ACC112 (cell line): ENCODE measurements at regions not wholly inside any gene's neighbourhood (a gene's known extent, or its start where the extent isn't known, plus 50 kb on each side); places are given as distances from the start of the nearest gene placed in this dataset.

ENCODE experiments used
- H2AFZ ChIP-seq: fragments of 200-600 bp; sonication (generic); one replicate; pipeline ENCODE4 v1.6.0; 2017; ENCODE audit warnings: antibody characterized with exemption, low read length; ENCODE audit not compliant: unreplicated experiment
- H3K27ac ChIP-seq: fragments of 200-600 bp; sonication (generic); 2 replicates; pipeline ENCODE4 v1.5.1; 2014; ENCODE audit warnings: low read depth, mild to moderate bottlenecking, antibody characterized with exemption, low read length, moderate library complexity
- H3K27me3 ChIP-seq: fragments of 200-600 bp; sonication (generic); 2 replicates; pipeline ENCODE4 v1.6.1; 2014; ENCODE audit warnings: mild to moderate bottlenecking, antibody characterized with exemption, low read length, moderate library complexity, mixed read lengths; ENCODE audit not compliant: insufficient read depth
- H3K36me3 ChIP-seq: fragments of 200-600 bp; sonication (generic); 2 replicates; pipeline ENCODE4 v1.6.1; 2016; ENCODE audit warnings: mild to moderate bottlenecking, antibody characterized with exemption, low read length, moderate library complexity, mixed read lengths; ENCODE audit not compliant: insufficient read depth
- H3K4me1 ChIP-seq: fragments of 200-600 bp; sonication (generic); one replicate; pipeline ENCODE4 v1.6.1; 2016; ENCODE audit warnings: low read length, mixed read lengths; ENCODE audit not compliant: insufficient read depth, unreplicated experiment, control insufficient read depth
- H3K4me3 ChIP-seq: fragments of 200-600 bp; sonication (generic); 2 replicates; pipeline ENCODE4 v1.5.1; 2014; ENCODE audit warnings: mild to moderate bottlenecking, low read depth, low read length
- H3K79me2 ChIP-seq: fragments of 200-600 bp; sonication (generic); one replicate; pipeline ENCODE4 v1.6.0; 2016; ENCODE audit warnings: low read length; ENCODE audit not compliant: control insufficient read depth, unreplicated experiment, insufficient read depth

DNA sequence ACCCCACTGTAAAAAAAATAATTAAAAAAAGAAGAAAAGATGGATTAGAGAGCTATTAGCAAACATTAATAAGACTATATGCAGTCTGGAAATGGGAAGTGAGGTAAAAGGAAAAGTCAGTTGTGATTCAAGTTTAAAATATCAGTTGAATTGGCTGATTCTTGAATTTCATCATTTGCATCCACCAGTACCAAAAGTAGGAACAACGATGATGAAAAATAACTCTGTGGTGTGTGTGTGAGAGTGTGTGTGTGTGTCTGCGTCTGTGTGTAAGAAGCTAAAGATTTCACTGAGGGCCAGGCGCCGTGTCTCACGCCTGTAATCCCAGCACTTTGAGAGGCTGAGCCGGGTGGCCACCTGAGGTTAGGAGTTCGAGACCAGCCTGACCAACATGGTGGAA is 56.0 kb upstream of the SLC4A7 start:
- H3K4me1 ChIP-seq = peaks cover 43% of the 10 kb centered on the region
- peak overlapping the region; percentile 57 for H2AFZ ChIP-seq
- H3K27me3 ChIP-seq = no peaks in the 10 kb centered on the region
- H3K36me3 ChIP-seq = no peaks in the 10 kb centered on the region
- H3K4me3 ChIP-seq = no peak overlapping the region
- H3K79me2 ChIP-seq = no peaks in the 10 kb centered on the region
- H3K27ac ChIP-seq = no peak overlapping the region

DNA sequence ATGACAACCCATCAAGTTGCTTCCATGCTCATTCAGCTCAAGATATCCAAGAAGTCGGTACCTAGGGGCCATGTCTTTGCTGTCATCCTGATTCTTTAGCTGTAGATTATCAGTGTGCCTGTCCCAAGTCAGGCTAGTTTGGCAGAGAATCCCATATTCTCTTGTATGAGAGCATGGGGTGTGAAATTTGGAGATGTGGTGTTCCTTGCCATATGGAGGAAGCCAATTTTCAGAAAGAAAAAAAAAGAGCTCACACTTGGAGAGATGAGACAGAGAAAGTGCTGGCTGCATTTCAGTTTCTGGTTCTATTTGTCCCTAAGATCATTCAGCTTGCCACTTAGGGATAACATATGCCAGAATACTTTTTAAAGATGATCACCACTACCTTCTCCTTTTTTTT is 52.3 kb upstream of the SLC4A7 start:
- Histone ChIP-seq H3K36me3 (no peaks in the 10 kb centered on the region), H2AFZ (no peak overlapping the region), H3K27me3 (no peaks in the 10 kb centered on the region), H3K27ac (peak overlapping the region; percentile 92), H3K4me3 (no peak overlapping the region), H3K4me1 (peaks cover 40% of the 10 kb centered on the region), H3K79me2 (no peaks in the 10 kb centered on the region)

DNA sequence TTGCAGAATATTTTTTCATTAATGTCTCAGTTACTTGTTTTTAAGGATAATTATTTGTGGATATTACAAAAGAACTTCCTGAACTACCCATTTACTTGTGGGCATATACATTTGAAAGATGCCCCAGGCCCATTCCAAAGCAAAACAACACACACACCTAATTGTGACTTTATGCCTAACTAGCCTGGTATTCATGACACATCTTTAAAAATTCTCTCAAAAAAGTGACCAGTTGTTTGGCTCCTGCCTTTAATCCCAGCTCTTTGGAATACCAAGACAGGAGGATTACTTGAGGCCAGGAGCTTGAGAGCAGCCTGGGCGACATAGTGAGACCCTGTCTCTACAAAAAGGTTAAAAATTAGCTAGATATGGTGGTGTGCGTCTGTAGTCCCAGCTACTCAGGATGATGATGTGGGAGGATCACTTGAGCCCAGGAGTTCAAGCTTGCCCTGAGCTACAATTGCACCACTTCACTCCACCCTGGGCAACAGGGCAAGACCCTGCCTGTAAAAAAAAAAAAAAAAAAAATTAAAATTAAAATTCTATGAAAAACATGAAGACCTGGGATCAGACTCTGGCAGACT is 51.7 kb upstream of the SLC4A7 start:
- peaks cover 40% of the 10 kb centered on the region for H3K4me1 ChIP-seq

DNA sequence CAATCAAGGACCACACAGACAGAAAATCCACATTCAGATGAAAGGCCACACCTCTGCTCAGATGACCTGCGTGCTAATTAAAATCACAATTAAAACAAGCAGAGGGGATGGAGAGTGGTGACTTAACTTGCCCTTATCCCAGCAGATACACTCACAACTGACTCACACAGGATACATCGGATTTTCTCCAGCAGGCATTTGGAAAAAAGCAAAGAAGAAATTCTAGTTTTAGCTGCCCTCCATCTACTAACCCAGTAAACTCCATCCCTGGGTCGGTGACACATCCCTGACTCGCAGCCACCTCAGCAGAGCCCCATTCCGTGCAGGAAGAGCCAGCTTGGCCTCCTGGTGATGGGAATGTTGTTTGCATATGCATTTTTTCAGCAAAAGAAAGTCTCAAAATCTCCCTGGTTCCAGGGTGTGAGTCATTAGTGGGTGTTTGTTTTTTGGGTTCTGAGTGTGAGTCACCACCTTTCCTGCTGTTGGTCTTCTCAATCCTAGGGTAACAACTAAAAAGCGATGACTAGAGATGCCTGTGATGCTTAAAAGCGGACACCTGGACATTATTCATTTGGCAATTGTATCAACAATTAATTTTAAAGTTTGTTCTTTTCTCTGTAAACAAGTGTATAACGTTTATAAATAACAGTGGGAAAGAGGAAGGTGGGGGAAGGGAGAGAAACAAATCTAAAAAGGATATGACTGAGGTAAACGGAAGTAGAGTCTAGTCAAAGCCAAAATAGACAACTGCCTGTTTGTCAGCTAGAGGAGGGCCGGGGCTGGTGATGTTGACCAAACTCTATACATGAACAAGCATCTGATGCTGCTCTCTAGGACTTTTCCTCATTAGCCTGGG is 49.8 kb upstream of the SLC4A7 start:
- Histone ChIP-seq H3K27me3 (no peaks in the 10 kb centered on the region), H3K4me1 (peaks cover 40% of the 10 kb centered on the region), H3K27ac (peak overlapping the region; percentile 92), H3K4me3 (peak overlapping the region; percentile 3; the same call in 1 of the 2 replicates), H3K79me2 (no peaks in the 10 kb centered on the region), H3K36me3 (no peaks in the 10 kb centered on the region), H2AFZ (peak overlapping the region; percentile 79)

More for the DNA sequence above, 51.7 kb upstream of the SLC4A7 start:
- Histone ChIP-seq H3K36me3 (no peaks in the 10 kb centered on the region), H2AFZ (peak overlapping the region; percentile 77), H3K4me3 (no peak overlapping the region), H3K27me3 (no peaks in the 10 kb centered on the region), H3K79me2 (no peaks in the 10 kb centered on the region), H3K27ac (peak overlapping the region; percentile 92)
